GM12801 (cell line): ENCODE measurements at regions not wholly inside any gene's neighbourhood (a gene's known extent, or its start where the extent isn't known, plus 50 kb on each side); places are given as distances from the start of the nearest gene placed in this dataset.

ENCODE experiments used
- TF ChIP-seq, protein P1 (sequence below): IDR thresholded peaks from one replicate; pipeline ENCODE4 v1.5.1; 2011; ENCODE audit warnings: control low read depth; ENCODE audit not compliant: insufficient read length; ENCODE audit errors: extremely low read depth

DNA sequence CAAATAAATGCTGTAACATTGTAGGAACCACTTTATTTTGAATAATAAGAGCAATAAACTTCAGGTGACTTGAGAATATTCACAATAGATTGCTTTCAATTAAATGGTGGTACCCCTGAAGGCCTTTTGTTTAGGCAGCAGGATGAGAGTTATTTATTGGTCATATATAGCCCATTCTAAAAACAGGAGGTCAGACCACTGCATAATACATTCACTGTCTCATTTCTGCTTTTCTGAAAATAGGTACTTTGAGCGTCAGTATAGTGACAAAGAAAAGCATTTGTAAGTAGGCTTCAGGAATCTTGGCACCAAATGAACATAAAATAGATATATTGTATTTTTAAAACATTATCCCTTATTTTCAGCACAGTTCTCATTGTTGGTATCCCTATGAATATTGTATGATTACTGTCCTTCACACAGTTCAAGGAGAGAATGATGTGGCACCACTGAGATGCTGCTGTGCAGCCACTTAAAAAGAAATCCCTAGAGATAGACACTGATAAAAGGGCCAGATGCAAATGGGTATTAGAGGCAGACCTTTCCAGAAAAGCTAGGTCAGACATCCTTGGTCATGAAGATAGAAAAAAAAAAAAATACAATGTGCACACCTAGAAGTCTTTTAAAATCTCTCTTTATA lies 381.8 kb upstream of the ST8SIA4 start:
- TF ChIP-seq, protein P1, sequence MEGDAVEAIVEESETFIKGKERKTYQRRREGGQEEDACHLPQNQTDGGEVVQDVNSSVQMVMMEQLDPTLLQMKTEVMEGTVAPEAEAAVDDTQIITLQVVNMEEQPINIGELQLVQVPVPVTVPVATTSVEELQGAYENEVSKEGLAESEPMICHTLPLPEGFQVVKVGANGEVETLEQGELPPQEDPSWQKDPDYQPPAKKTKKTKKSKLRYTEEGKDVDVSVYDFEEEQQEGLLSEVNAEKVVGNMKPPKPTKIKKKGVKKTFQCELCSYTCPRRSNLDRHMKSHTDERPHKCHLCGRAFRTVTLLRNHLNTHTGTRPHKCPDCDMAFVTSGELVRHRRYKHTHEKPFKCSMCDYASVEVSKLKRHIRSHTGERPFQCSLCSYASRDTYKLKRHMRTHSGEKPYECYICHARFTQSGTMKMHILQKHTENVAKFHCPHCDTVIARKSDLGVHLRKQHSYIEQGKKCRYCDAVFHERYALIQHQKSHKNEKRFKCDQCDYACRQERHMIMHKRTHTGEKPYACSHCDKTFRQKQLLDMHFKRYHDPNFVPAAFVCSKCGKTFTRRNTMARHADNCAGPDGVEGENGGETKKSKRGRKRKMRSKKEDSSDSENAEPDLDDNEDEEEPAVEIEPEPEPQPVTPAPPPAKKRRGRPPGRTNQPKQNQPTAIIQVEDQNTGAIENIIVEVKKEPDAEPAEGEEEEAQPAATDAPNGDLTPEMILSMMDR, result no peak

DNA sequence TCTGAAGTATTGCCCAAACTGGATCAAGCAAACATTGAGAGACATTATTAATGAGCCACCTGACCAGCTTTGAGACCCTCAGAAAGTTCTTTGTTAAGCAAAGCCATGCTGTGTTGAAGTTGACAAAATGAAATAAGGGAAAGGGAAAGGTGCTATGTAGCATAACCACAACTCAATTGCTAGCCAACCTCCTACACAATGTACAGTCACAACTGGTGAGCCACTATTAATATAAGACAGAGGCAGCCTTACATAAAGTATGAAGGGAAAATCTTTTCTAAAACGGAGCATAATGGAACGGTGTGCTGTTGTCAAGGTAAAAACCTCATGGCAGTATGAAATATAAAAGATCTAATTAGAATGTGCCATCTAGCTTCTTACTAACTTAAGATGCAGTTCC lies 375.8 kb upstream of the ST8SIA4 start:
- TF ChIP-seq, protein P1, result no peak

DNA sequence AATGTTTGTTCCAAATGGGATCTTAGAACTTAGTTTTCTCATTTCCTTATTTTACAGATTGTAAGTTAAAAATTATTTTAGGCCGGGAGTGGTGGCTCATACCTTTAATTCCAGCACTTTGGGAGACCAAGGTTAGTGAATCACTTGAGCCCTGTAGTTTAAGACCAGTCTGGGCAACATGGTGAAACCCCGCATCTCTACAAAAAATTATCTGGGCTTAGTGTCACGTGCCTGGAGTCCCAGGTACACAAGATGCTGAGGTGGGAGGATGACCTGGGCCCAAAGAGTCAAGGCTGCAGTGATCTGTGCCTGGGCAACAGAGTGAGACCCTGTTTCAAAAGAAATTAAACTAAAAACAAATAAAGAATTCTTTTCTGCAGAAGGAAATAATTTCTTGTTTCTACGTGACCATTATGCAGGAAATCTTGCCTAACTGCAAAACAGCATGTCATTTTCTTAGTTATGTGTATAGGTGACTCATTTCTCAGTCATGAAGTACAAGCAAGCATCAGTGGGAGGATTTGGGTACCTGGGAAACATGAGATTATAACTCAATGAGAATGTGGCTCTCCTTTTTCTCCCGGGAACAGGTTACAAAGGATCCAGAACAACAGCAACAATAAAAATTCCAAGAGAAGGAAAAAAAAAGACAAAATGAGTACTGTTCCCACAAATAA lies 375.1 kb upstream of the ST8SIA4 start:
- TF ChIP-seq, protein P1, result no peak

DNA sequence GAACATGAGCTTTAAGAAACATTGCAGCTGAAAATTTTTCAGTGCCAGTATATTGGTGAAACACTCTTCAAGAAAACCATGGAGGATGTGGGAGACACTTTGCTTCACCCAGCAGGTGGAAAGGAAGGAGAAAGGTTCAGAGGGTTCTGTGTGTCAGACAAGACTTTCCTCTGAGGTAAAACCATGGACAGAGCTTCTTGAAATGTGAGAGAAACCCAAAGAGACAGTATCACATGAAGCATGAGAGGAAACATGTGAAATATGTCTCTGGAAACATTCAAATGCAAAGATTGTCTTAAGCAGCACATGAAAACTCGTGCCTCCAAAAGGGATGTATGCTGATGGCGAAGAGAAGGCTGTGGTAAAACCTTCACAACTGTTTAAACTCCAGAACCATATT lies 368.9 kb upstream of the ST8SIA4 start:
- TF ChIP-seq, protein P1, result no peak

DNA sequence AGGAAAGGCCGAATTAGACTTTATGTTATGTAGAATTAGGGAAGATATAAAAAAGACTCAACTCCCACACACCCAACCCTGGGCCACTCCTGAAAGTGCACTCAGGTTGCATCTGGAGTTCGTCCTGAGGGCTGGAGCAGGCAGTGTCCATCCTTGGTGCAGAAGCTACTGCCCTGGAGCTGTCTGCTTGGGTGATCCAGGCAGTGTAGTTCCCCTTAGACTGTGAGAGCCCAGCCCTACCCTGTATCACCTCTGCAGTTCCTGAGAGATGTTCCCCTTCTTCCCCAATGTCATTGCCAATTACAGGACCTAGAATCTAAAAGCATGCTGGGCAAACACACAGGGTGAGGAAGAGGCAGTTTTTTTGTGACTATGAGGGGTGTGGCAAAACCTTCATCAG lies 368.3 kb upstream of the ST8SIA4 start:
- TF ChIP-seq, protein P1, result no peak

DNA sequence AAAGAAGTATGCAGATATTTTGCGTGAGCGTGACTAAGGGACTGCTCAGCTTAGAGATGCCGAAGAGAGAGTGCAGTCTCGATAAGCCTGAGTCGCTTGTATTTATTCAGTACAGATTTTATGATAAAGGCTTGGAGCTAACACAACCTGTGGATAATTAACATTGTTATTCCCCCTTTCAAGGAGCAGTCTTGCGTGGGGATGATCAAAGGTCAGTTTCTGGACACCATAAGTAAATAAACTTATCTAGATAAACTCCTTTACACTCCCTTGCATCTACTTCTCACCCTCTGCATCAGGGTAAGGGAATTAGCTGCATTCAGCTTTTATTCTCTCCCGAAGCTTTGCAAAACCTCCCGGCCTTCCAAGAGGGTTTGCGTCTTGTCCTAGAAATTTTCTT lies 357.8 kb upstream of the ST8SIA4 start:
- TF ChIP-seq, protein P1, result no peak

DNA sequence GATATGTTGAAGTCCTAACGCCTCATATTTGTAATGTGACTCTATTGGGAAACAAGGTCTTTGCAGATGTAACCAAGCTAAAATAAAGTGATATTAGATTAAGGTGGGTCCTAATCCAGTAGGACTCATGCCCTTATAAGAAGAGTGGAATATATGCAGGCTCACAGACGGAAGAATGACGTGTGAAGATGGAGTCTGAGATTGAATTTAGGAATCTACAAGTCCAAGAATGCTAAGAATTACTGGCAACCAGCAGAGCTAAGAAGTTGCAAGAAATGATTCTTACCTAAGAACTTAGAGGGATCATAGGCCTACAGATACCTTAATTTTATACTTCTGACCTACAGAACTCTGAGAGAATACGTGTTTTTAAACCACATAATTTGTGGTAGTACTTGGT lies 350.0 kb upstream of the ST8SIA4 start:
- TF ChIP-seq, protein P1, result no peak
